Erythroblast (primary cell): ENCODE measurements at regions not wholly inside any gene's neighbourhood (a gene's known extent, or its start where the extent isn't known, plus 50 kb on each side); places are given as distances from the start of the nearest gene placed in this dataset.

ENCODE experiments used
- DNase-seq, 2 experiments: peaks; one replicate each; lab custom pipeline; 2025; lab: John Stamatoyannopoulos, UW
- GATA1 ChIP-seq: IDR thresholded peaks from 2 replicates; pipeline ENCODE4 v1.6.1; 2011; ENCODE audit warnings: low read depth, mild to moderate bottlenecking, control low read depth, low read length, moderate library complexity
- POLR2A ChIP-seq: IDR thresholded peaks from 2 replicates; pipeline ENCODE4 v1.6.1; 2011; ENCODE audit warnings: mild to moderate bottlenecking, low read length

- TF ChIP-seq GATA1 (no peak), POLR2A (no peak)
- DNase-seq: no peak
These were observed 603.0 kb upstream of the CDH8 start for GRCh38 chr16:62638964-62639870.

- TF ChIP-seq GATA1 (no peak), POLR2A (no peak)
- no peak for DNase-seq
These were observed 602.2 kb upstream of the CDH8 start for GRCh38 chr16:62638324-62638911.

GRCh38 chr16:62625326-62625725 lies 589.1 kb upstream of the CDH8 start:
- TF ChIP-seq GATA1: no peak
- TF ChIP-seq POLR2A: no peak
- DNase-seq: no peak

GRCh38 chr16:62620275-62620674 lies 584.0 kb upstream of the CDH8 start:
- TF ChIP-seq GATA1 (no peak), POLR2A (no peak)
- DNase-seq: no peak

GRCh38 chr16:62615526-62615925 lies 579.3 kb upstream of the CDH8 start:
- TF ChIP-seq GATA1 (no peak), POLR2A (no peak)

GRCh38 chr16:62610291-62610690 lies 574.1 kb upstream of the CDH8 start:
- TF ChIP-seq POLR2A (no peak), GATA1 (no peak)
- no peak for DNase-seq

More at GRCh38 chr16:62615526-62615925, 579.3 kb upstream of the CDH8 start:
- no peak for DNase-seq

- TF ChIP-seq POLR2A (no peak), GATA1 (no peak)
- DNase-seq: no peak
These were observed 566.6 kb upstream of the CDH8 start for GRCh38 chr16:62602790-62603189.

GRCh38 chr16:62597875-62598274 lies 561.6 kb upstream of the CDH8 start:
- no peak for TF ChIP-seq GATA1
- TF ChIP-seq POLR2A: no peak
- DNase-seq: no peak

GRCh38 chr16:62596584-62596983 lies 560.3 kb upstream of the CDH8 start:
- TF ChIP-seq POLR2A (no peak), GATA1 (no peak)
- DNase-seq: no peak

GRCh38 chr16:62596125-62596524 lies 559.9 kb upstream of the CDH8 start:
- TF ChIP-seq GATA1 (no peak), POLR2A (no peak)

GRCh38 chr16:62586128-62586862 lies 550.1 kb upstream of the CDH8 start:
- DNase-seq: no peak
- TF ChIP-seq POLR2A (no peak), GATA1 (no peak)

More at GRCh38 chr16:62596125-62596524, 559.9 kb upstream of the CDH8 start:
- DNase-seq: no peak

GRCh38 chr16:62585041-62585545 lies 548.9 kb upstream of the CDH8 start:
- no peak for TF ChIP-seq GATA1
- TF ChIP-seq POLR2A: no peak
- no peak for DNase-seq

- TF ChIP-seq GATA1: no peak
- TF ChIP-seq POLR2A: no peak
- no peak for DNase-seq
These were observed 547.2 kb upstream of the CDH8 start for GRCh38 chr16:62583414-62583813.

GRCh38 chr16:62573466-62573865 lies 537.2 kb upstream of the CDH8 start:
- no peak for DNase-seq
- no peak for TF ChIP-seq POLR2A
